KMS-11 (cell line): ENCODE measurements at regions not wholly inside any gene's neighbourhood (a gene's known extent, or its start where the extent isn't known, plus 50 kb on each side); places are given as distances from the start of the nearest gene placed in this dataset.

Experiments used
- H2AFZ ChIP-seq: fragments of 200-600 bp; sonication (generic); 2 replicates; pipeline ENCODE4 v1.6.1; 2016; ENCODE audit warnings: antibody characterized with exemption, mixed run types, low read depth
- H3K27ac ChIP-seq: fragments of 200-600 bp; sonication (generic); 2 replicates; pipeline ENCODE4 v1.6.1; 2016; ENCODE audit warnings: mild to moderate bottlenecking, mixed run types
- H3K27me3 ChIP-seq: fragments of 200-600 bp; sonication (generic); 2 replicates; pipeline ENCODE4 v1.6.1; 2017; ENCODE audit warnings: mild to moderate bottlenecking, low read depth, mixed run types, moderate library complexity; ENCODE audit not compliant: insufficient read depth
- H3K36me3 ChIP-seq: fragments of 200-600 bp; sonication (generic); 2 replicates; pipeline ENCODE4 v1.6.1; 2017; ENCODE audit warnings: mild to moderate bottlenecking, mixed run types; ENCODE audit not compliant: insufficient read depth
- H3K4me1 ChIP-seq: fragments of 200-600 bp; sonication (generic); 2 replicates; pipeline ENCODE4 v1.6.1; 2016; ENCODE audit warnings: mild to moderate bottlenecking, low read depth, mixed run types; ENCODE audit not compliant: poor library complexity, severe bottlenecking
- H3K4me2 ChIP-seq: fragments of 200-600 bp; sonication (generic); 2 replicates; pipeline ENCODE4 v1.7.0; 2016; ENCODE audit warnings: mild to moderate bottlenecking, mixed run types
- H3K4me3 ChIP-seq: fragments of 200-600 bp; sonication (generic); IDR thresholded peaks from 2 replicates; pipeline ENCODE4 v1.6.1; 2017; ENCODE audit warnings: low read depth, low read length, mixed read lengths; ENCODE audit not compliant: insufficient read depth
- H3K79me2 ChIP-seq: fragments of 200-600 bp; sonication (generic); 2 replicates; pipeline ENCODE4 v1.6.1; 2016; ENCODE audit warnings: low read depth, mixed run types; ENCODE audit not compliant: insufficient read depth
- H3K9ac ChIP-seq: fragments of 200-600 bp; sonication (generic); 2 replicates; pipeline ENCODE4 v1.6.1; 2016; ENCODE audit warnings: mild to moderate bottlenecking, mixed run types
- H4K20me1 ChIP-seq: fragments of 200-600 bp; sonication (generic); 2 replicates; pipeline ENCODE4 v1.6.1; 2016; ENCODE audit warnings: mild to moderate bottlenecking, mixed run types; ENCODE audit not compliant: insufficient read depth
- CTCF ChIP-seq: fragments of 200-600 bp; sonication (generic); conservative IDR thresholded peaks from 2 replicates; pipeline ENCODE4 v1.6.1; 2017; ENCODE audit warnings: low read depth, mild to moderate bottlenecking, antibody characterized with exemption, low read length, moderate library complexity, mixed read lengths

- no peak for TF ChIP-seq CTCF
- H4K20me1 ChIP-seq = no peaks in the 10 kb centered on the region
- no peak overlapping the region for H2AFZ ChIP-seq
- no peaks in the 10 kb centered on the region for H3K27me3 ChIP-seq
- H3K9ac ChIP-seq = no peak overlapping the region
- no peak overlapping the region for H3K4me2 ChIP-seq
- H3K79me2 ChIP-seq = no peaks in the 10 kb centered on the region
- H3K27ac ChIP-seq = no peak overlapping the region
- H3K4me3 ChIP-seq = no peak overlapping the region
- no peaks in the 10 kb centered on the region for H3K36me3 ChIP-seq
- H3K4me1 ChIP-seq = no peaks in the 10 kb centered on the region
Measured at GRCh38 chr13:90116121-90116520, 1231.4 kb upstream of the MIR17HG start.

- Histone ChIP-seq H4K20me1 (no peaks in the 10 kb centered on the region), H2AFZ (no peak overlapping the region), H3K36me3 (no peaks in the 10 kb centered on the region), H3K4me1 (no peaks in the 10 kb centered on the region), H3K27ac (no peak overlapping the region), H3K79me2 (no peaks in the 10 kb centered on the region), H3K4me3 (no peak overlapping the region), H3K4me2 (no peak overlapping the region), H3K9ac (no peak overlapping the region), H3K27me3 (no peaks in the 10 kb centered on the region)
- no peak for TF ChIP-seq CTCF
Measured at GRCh38 chr13:90118467-90119071, 1228.9 kb upstream of the MIR17HG start.

- Histone ChIP-seq H3K27me3 (no peaks in the 10 kb centered on the region), H4K20me1 (no peaks in the 10 kb centered on the region), H2AFZ (no peak overlapping the region), H3K4me2 (no peak overlapping the region), H3K27ac (no peak overlapping the region), H3K9ac (no peak overlapping the region), H3K4me1 (no peaks in the 10 kb centered on the region), H3K79me2 (no peaks in the 10 kb centered on the region), H3K36me3 (no peaks in the 10 kb centered on the region), H3K4me3 (no peak overlapping the region)
- no peak for TF ChIP-seq CTCF
Measured at GRCh38 chr13:90120026-90120425, 1227.5 kb upstream of the MIR17HG start.

- H3K27me3 ChIP-seq = no peaks in the 10 kb centered on the region
- no peak overlapping the region for H3K27ac ChIP-seq
- no peak overlapping the region for H2AFZ ChIP-seq
- H4K20me1 ChIP-seq = no peaks in the 10 kb centered on the region
- no peaks in the 10 kb centered on the region for H3K79me2 ChIP-seq
- TF ChIP-seq CTCF = no peak
- no peaks in the 10 kb centered on the region for H3K4me1 ChIP-seq
- no peak overlapping the region for H3K4me2 ChIP-seq
- H3K36me3 ChIP-seq = no peaks in the 10 kb centered on the region
- no peak overlapping the region for H3K4me3 ChIP-seq
- no peak overlapping the region for H3K9ac ChIP-seq
Measured at GRCh38 chr13:90121784-90122183, 1225.7 kb upstream of the MIR17HG start.

- Histone ChIP-seq H3K79me2 (no peaks in the 10 kb centered on the region), H3K4me1 (no peaks in the 10 kb centered on the region), H3K9ac (no peak overlapping the region), H3K27ac (no peak overlapping the region), H4K20me1 (no peaks in the 10 kb centered on the region), H3K27me3 (no peaks in the 10 kb centered on the region), H2AFZ (no peak overlapping the region), H3K4me2 (no peak overlapping the region), H3K4me3 (no peak overlapping the region), H3K36me3 (no peaks in the 10 kb centered on the region)
- TF ChIP-seq CTCF = no peak
Measured at GRCh38 chr13:90122531-90122930, 1225.0 kb upstream of the MIR17HG start.
